Adrenal gland (tissue), 9 donors: ENCODE measurements at regions not wholly inside any gene's neighbourhood (a gene's known extent, or its start where the extent isn't known, plus 50 kb on each side); places are given as distances from the start of the nearest gene placed in this dataset.
"Not testable (repeated sequence)": the region's sequence is repeated elsewhere in the genome, so short reads cannot be mapped to it uniquely, and the experiment has no call there.

ENCODE experiments used
- DNase-seq, 7 donors: peaks; one replicate each; pipeline ENCODE4 v3.0.0-alpha.2; 2019 to 2020
- H3K27ac ChIP-seq, 5 donors: fragments of 200-600 bp; sonication (generic) in 4 of 5; 1 replicate in 3 of 5; 2 replicates in 2 of 5; pipeline versions ENCODE4 v1.5.1 to v1.8.0; 2016 to 2020; ENCODE audit warnings: mild to moderate bottlenecking in 1 of 5
- H3K27me3 ChIP-seq: fragments of 200-600 bp; 2 replicates; pipeline ENCODE4 v1.8.0; 2021
- H3K36me3 ChIP-seq, 2 donors: fragments of 200-600 bp; replicated peaks in 1 of 2; 1 replicate in 1 of 2; 2 replicates in 1 of 2; pipeline versions ENCODE4 v1.5.1 to v1.8.0; 2018 to 2022
- H3K4me1 ChIP-seq, 2 donors: fragments of 200-600 bp; replicated peaks in 1 of 2; 1 replicate in 1 of 2; 2 replicates in 1 of 2; pipeline versions ENCODE4 v1.5.1 to v1.8.0; 2018 to 2021
- H3K4me3 ChIP-seq, 4 donors: fragments of 200-600 bp; sonication (generic) in 3 of 4; one replicate each; pipeline ENCODE4 v1.5.1; 2016 to 2018
- H3K9me3 ChIP-seq, 3 donors: fragments of 200-600 bp; sonication (generic) in 1 of 3; replicated peaks in 1 of 3; 1 replicate in 2 of 3; 2 replicates in 1 of 3; pipeline versions ENCODE4 v1.5.1 to v1.8.0; 2016 to 2021
- POLR2A ChIP-seq, 2 donors: fragments of 450-650 bp; IDR thresholded peaks; one replicate each; pipeline ENCODE4 v1.6.1; 2017; ENCODE audit warnings: antibody characterized with exemption in 2 of 2, mild to moderate bottlenecking in 2 of 2, moderate library complexity in 1 of 2
- WGBS, 4 donors: extraction: QIAGEN DNeasy Blood & Tissue Kit in 2 of 4; methylation state at CpG; one replicate each; pipeline versions ENCODE4 v1.1.5 to v1.1.7; 2013 to 2017; 5-methylcytosine and 5-hydroxymethylcytosine counted together
- intact Hi-C, 2 donors: fragments of 100-400 bp; cut with DNase I; formaldehyde crosslinking; loops; one replicate each; pipeline versions ENCODE4 v1.14.1 to v1.15.0; 2022 to 2023
- TF ChIP-seq, protein P1 (sequence below), 6 experiments: fragments of 450-650 bp in 4 of 6; fragments of 200-600 bp in 2 of 6; sonication (generic) in 1 of 6; IDR thresholded peaks; 1 replicate in 5 of 6; 2 replicates in 1 of 6; pipeline versions ENCODE4 v1.5.1 to v1.8.0; 2016 to 2021; ENCODE audit warnings: antibody characterized with exemption in 6 of 6, mild to moderate bottlenecking in 2 of 6, moderate library complexity in 1 of 6
- donor health status: healthy with polysubstance abuse.
- donor health status: Bipolar disorder and iron deficiency.
- donor health status: DM: yes; HTN: yes; CAD: no.
- donor health status: DM: no; HTN: no; CAD: no.
- donor health status: DM: no; HTN: no; CAD: no.

DNA sequence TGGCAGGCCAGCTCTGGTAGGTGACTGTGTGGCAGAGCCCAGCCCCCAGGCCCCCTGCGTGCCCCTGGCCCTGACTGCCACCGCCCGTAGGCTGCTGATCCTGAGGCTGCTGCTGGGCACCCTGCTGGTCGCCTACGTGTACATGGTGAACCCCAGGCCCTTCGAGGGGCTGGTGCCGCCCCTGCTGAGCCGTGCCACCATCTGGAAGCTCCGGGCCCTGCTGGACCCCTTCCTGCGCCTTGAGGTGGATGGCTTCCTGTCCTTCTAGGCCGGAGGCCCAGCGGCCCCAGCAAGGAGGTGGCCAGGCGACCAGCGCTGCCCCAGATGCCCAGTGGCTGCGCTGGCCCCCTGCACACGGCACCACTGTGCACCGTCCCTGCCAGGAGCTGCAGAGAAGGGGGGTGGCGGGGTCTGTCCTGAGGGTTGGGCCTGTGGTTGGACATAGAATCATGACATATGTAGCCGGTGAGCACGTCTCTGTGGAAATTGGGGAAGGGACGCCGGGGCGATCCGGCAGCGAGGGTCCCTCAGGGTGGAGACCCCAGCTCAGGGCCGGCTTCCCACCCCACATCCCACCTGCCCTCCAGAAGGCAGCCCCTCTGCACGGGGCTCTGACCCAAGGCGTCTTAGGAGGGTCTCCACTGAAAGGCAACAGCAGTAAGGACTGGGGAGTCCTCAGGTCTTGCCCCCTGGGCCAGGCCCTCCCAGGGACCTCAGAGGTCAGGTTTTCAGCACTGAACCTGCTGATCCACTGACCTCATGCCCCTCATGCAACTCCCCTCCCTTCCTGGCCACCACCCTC lies 185.4 kb downstream of the IGLL1 start:
- Histone ChIP-seq H3K9me3 (no peaks in the 10 kb centered on the region), H3K27ac (no peak overlapping the region), H3K36me3 (no peaks in the 10 kb centered on the region), H3K4me1 (no peaks in the 10 kb centered on the region), H3K27me3 (no peaks in the 10 kb centered on the region), H3K4me3 (no peak overlapping the region)
- no peak for DNase-seq
- TF ChIP-seq POLR2A (IDR thresholded peaks at IDR 0.05): no peak
- TF ChIP-seq, protein P1, sequence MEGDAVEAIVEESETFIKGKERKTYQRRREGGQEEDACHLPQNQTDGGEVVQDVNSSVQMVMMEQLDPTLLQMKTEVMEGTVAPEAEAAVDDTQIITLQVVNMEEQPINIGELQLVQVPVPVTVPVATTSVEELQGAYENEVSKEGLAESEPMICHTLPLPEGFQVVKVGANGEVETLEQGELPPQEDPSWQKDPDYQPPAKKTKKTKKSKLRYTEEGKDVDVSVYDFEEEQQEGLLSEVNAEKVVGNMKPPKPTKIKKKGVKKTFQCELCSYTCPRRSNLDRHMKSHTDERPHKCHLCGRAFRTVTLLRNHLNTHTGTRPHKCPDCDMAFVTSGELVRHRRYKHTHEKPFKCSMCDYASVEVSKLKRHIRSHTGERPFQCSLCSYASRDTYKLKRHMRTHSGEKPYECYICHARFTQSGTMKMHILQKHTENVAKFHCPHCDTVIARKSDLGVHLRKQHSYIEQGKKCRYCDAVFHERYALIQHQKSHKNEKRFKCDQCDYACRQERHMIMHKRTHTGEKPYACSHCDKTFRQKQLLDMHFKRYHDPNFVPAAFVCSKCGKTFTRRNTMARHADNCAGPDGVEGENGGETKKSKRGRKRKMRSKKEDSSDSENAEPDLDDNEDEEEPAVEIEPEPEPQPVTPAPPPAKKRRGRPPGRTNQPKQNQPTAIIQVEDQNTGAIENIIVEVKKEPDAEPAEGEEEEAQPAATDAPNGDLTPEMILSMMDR (IDR thresholded peaks at IDR 0.05): no peak
- intact Hi-C loops: no loop called here
- 89 to 94% (median 92%) methylated on average over 15 to 28 of the region's 28 CpGs; no CpG with 5 or more reads in 1 of the 4 donors for WGBS, 4 donors

DNA sequence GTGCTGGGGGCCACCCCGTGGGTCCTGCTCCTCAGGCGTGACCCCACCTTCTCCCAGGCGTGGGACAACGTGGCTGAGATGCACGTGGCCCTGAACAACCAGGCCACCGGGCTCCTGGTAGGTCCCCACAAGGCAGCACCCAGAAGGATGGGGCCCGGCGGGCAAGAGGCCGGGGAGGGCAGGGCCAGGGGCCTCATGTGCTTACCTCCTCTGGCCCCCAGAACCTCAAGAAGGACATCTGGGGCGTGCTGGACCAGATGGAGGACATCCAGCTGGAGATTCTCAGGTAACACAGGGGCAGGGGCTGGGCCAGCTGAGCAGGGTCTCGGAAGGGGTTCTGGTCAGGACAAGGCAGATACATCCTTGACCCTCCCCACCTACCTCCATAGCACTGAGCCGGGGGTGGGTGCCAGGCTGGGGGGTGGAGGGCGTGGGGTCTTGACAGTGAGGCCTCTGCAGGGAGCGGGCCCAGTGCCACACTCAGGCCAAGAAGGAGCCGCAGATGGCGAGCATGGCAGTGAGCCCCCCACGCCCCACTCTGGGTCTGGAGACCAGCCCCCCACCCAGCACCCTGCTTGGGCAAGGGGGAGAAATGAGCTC lies 186.3 kb downstream of the IGLL1 start:
- no peaks in the 10 kb centered on the region for H3K4me1 ChIP-seq

DNA sequence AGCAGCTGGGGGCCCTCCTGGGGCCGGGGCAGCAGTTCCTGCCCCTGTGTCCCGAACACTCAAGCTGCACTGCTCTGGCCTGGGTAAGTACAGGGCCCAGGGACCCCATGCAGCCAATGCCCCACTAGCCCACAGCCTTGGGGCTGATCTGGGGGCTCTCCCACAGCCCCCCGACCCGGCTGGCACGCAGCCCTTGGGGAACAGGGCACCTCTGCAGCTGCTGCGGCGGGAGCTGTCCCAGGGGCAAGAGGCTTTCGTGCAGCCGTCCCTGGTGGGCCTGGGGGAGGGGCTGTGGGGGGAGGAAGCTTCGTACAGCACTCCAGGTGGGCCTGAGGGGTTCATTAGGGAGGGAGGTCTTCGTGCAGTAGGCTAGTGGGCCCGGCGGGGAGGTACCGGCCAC lies 186.9 kb downstream of the IGLL1 start:
- H3K27me3 ChIP-seq, H3K36me3 ChIP-seq, H3K9me3 ChIP-seq, H3K4me1 ChIP-seq, intact Hi-C loops, H3K27ac ChIP-seq, DNase-seq, H3K4me3 ChIP-seq: not testable (repeated sequence)
- 62 to 78% methylated on average over 13 to 14 of the region's 14 CpGs; no CpG with 5 or more reads in 2 of the 4 donors for WGBS, 4 donors

More for the DNA sequence above, 186.3 kb downstream of the IGLL1 start:
- Histone ChIP-seq H3K9me3 (no peaks in the 10 kb centered on the region), H3K27ac (no peak overlapping the region), H3K27me3 (no peaks in the 10 kb centered on the region), H3K4me3 (no peak overlapping the region), H3K36me3 (no peaks in the 10 kb centered on the region)
- TF ChIP-seq, protein P1 (IDR thresholded peaks at IDR 0.05): no peak
- TF ChIP-seq POLR2A (IDR thresholded peaks at IDR 0.05): no peak
- WGBS, 4 donors: 83 to 100% (median 95%) methylated on average over 3 to 17 of the region's 17 CpGs
- intact Hi-C loops: no loop called here
- no peak for DNase-seq

DNA sequence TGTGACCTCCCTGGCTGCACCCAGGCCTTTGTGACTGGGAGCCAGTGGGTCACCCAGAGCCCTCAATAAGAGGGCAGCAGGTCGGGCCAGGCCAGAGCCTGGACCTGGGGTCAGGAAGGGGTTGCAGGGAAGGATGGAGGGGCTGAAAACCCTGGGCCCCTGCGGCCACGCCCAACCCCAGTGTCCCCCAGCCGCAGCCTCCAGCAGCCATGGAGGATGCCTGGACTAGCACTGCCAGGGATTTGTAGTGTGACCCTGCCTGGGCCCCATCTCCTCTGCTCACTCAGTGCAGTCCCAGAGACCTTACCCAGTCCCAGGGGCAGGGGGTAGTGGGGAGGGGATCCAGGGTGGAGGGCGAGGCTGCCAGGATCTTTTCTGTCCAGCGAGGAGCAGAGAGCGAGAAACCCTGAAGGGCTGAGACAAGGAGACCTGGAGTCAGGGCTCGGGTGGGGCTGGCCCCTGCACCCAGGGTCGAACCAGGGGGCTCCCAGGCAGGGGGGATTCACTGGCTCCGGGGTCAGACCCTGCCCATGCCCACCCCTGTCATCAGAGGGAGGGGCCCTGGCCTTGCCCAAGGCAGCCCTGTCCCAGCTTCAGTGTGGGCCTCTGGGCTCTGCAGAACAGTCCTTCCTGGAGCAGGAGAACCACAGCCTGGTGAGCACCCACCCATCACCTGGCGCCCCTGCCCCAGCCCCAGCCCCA lies 187.5 kb downstream of the IGLL1 start:
- H3K27me3 ChIP-seq: no peaks in the 10 kb centered on the region
- no peaks in the 10 kb centered on the region for H3K4me1 ChIP-seq
- no peak overlapping the region for H3K27ac ChIP-seq
- H3K36me3 ChIP-seq: no peaks in the 10 kb centered on the region
- TF ChIP-seq, protein P1 (IDR thresholded peaks at IDR 0.05): no peak
- no peak for TF ChIP-seq POLR2A (IDR thresholded peaks at IDR 0.05)
- 78 to 86% (median 80%) methylated on average over 7 to 11 of the region's 11 CpGs for WGBS, 4 donors
- DNase-seq: no peak
- no peaks in the 10 kb centered on the region for H3K9me3 ChIP-seq
- H3K4me3 ChIP-seq: no peak overlapping the region
- intact Hi-C loops: no loop called here
